ENCODE measurements at regions not wholly inside any gene's neighbourhood (a gene's known extent, or its start where the extent isn't known, plus 50 kb on each side); places are given as distances from the start of the nearest gene placed in this dataset.
A peak's percentile ranks its signal among the peaks of the same experiment; 100 is the strongest.

GRCh38 chr3:107067421-107067820 lies 309.8 kb upstream of the CCDC54 start:
- DNase-seq (ENCODE audit: low read depth) = no peak
- H3K4me3 ChIP-seq (ENCODE audit: low read depth, low read length) = no peak overlapping the region
- no peak for TF ChIP-seq CTCF (IDR thresholded peaks at IDR 0.05; ENCODE audit: insufficient read depth, low read depth, low read length)

GRCh38 chr3:107068980-107069379 lies 308.3 kb upstream of the CCDC54 start:
- no peak for TF ChIP-seq CTCF (IDR thresholded peaks at IDR 0.05; ENCODE audit: insufficient read depth, low read depth, low read length)
- no peak overlapping the region for H3K4me3 ChIP-seq (ENCODE audit: low read depth, low read length)
- peak; percentile 54 for DNase-seq (ENCODE audit: low read depth)

- TF ChIP-seq CTCF (IDR thresholded peaks at IDR 0.05; ENCODE audit: insufficient read depth, low read depth, low read length) = no peak
- H3K4me3 ChIP-seq (ENCODE audit: low read depth, low read length) = no peak overlapping the region
- DNase-seq (ENCODE audit: low read depth) = no peak
Observed at GRCh38 chr3:107076946-107077345, 300.3 kb upstream of the CCDC54 start.

GRCh38 chr3:107077391-107077790 lies 299.8 kb upstream of the CCDC54 start:
- H3K4me3 ChIP-seq (ENCODE audit: low read depth, low read length) = no peak overlapping the region
- no peak for DNase-seq (ENCODE audit: low read depth)
- TF ChIP-seq CTCF (IDR thresholded peaks at IDR 0.05; ENCODE audit: insufficient read depth, low read depth, low read length) = no peak

GRCh38 chr3:107082527-107082926 lies 294.7 kb upstream of the CCDC54 start:
- H3K4me3 ChIP-seq (ENCODE audit: low read depth, low read length) = no peak overlapping the region
- DNase-seq (ENCODE audit: low read depth) = no peak
- TF ChIP-seq CTCF (IDR thresholded peaks at IDR 0.05; ENCODE audit: insufficient read depth, low read depth, low read length) = no peak

- no peak for DNase-seq (ENCODE audit: low read depth)
- no peak overlapping the region for H3K4me3 ChIP-seq (ENCODE audit: low read depth, low read length)
- TF ChIP-seq CTCF (IDR thresholded peaks at IDR 0.05; ENCODE audit: insufficient read depth, low read depth, low read length) = no peak
Observed at GRCh38 chr3:107085261-107085660, 292.0 kb upstream of the CCDC54 start.

- no peak for TF ChIP-seq CTCF (IDR thresholded peaks at IDR 0.05; ENCODE audit: insufficient read depth, low read depth, low read length)
- DNase-seq (ENCODE audit: low read depth) = no peak
- no peak overlapping the region for H3K4me3 ChIP-seq (ENCODE audit: low read depth, low read length)
Observed at GRCh38 chr3:107092121-107092520, 285.1 kb upstream of the CCDC54 start.
